Stimulated activated CD4-positive, alpha-beta T cell treated with anti-CD3 and anti-CD28 coated beads, Interleukin-12 subunit alpha, Interleukin-12 subunit beta, amount 100 ng/mL, for 48 hours (primary cell): ENCODE measurements at regions not wholly inside any gene's neighbourhood (a gene's known extent, or its start where the extent isn't known, plus 50 kb on each side); places are given as distances from the start of the nearest gene placed in this dataset.
"Not testable (repeated sequence)": the region's sequence is repeated elsewhere in the genome, so short reads cannot be mapped to it uniquely, and the experiment has no call there.

ENCODE experiments used
- DNase-seq, 3 donors: peaks; one replicate each; pipeline ENCODE4 v3.0.0-alpha.2; 2020; ENCODE audit warnings: low read depth in 2 of 3, low spot score in 1 of 3

DNA sequence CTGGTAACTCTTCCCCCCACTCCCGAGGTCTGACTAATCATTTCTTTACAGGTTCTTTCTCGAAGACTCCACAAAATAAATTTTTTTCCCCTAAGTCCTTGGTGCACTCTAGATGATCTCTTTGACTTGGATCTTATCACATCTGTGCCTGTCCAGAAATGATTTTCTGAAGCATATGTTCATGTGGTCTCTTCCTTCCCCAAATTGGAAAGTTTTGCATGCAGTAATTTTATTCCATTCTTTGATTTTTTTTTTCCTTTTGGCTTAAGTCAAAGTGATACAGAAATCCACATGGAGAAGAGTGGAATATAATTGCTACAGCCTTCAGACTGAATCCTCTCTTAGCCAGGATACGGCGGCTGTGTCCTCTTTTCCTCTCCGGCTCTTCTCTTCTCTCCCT is 213.3 kb downstream of the BMP4 start:
- no peak for DNase-seq

DNA sequence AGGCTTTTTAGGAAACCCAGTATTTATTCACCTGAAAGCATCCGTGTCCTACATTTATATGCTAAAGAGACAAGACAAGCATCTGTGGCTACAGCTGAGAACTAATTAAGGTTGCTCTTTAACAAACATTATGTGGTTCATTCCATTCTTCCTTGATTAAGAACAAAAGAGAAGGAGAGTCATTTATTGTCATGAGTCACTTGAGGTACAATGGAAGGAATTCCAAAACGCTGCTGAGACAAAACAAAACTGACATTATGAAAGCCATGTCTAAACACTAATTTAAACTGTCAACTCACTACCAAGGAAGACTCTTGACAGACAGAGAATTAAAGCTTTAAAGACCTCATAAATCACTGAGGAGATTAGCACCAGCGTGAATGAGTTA is 214.4 kb downstream of the BMP4 start:
- DNase-seq, result no peak

DNA sequence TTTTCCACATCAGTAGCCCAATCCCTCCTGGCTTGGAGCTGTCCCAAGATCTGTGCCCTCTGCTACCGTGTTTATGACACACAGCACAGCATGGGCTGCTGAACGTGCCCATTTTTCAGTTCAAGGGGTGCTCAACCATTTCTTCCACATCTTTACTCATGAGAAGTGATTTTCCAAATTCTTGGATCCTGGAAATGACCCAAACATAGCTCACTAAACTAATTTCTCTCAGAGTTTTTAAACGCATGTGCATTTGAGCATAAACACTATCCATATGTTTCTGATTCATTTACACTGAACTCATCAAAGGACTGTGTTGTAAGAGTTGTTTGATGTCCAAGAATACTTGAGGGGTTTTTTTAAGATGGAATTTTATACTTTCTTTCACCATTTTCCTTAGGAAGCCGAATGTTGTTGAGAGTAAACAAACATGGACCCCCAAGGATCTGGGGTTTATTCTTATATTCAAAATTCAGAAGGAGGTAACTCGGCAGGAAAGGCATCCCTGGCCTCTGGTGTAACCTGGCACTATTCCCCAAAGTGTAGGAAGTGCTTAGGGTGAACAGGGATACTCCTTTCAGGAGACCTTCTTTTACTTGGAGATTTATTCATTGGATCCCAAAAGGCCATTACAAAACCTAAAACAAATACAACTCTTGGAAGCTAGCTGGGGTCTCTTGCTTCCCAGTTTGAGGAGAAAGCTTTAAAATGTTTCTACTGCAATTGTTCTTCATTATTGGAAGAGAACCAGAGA is 215.0 kb downstream of the BMP4 start:
- no peak for DNase-seq

DNA sequence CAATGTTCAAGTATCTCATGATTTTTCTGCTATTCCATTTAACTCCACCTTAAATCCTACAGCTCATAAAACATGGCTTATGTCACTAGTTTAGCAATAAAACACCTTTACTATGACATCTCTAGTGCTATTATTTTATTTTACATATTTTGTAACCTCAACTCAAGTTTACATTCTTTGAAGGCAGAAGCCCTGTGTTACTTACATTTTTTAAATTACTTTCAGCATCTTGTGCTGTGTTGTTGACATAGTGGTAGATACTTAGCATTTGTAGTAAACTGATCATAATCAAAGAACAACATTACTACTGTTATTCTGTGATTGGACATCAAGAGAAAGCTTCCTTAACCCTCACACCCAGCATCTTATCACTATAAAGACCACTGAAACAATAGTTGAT is 216.1 kb downstream of the BMP4 start:
- DNase-seq, result no peak

DNA sequence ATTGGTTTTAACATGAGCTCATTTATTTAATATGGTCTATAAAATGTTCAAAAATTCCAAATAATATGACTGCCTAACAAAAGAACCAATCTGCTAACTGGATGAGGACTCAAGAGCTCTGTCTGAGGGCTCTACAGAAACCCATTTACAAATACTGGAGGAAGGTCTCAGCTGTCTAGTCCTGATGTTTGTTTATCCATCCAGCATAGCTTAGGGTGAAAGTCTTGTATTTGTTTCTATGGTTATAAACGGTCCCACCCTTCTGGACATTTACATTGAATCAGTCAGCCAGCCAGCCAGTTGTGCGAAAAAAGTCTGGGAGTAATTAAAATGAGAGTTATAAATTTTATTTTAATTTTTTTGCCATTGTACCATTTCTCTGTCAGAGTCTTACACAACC is 220.7 kb downstream of the BMP4 start:
- no peak for DNase-seq

DNA sequence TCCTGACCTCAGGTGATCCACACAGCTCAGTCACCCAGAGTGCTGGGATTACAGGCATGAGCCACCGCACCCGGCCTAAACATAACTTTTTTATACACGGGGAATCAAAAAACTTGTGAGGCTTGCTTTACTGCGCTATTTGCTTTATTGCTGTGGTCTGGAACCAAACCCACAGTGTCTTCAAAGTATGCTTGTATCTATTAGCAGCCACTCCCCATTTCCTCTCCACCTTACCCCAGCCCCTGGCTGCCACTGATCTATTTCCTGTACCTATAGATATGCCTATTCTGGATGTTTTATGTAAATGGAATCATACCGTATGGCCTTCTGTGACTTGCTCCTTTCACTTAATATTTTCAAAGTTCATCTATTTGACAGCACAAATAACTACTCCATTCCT is 233.4 kb downstream of the BMP4 start:
- no peak for DNase-seq

DNA sequence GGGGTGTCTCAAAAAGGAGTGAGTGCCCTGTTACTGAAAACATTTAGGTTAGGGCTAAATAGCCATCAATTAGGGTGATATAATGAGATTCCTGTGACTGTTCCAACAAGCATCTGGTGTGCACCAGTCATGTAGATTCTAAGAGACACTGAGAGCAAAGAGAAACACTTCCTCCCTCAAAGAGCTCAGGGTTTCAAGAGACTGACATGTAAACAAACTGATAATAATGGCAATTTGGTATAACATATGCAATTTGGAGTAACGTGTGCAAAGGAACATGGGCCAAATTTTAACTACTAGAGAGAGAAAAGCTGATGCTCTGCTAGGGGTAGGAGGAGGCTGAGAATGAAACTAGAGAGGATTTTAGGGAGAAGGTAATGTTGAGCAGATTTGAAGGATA is 237.1 kb downstream of the BMP4 start:
- no peak for DNase-seq

DNA sequence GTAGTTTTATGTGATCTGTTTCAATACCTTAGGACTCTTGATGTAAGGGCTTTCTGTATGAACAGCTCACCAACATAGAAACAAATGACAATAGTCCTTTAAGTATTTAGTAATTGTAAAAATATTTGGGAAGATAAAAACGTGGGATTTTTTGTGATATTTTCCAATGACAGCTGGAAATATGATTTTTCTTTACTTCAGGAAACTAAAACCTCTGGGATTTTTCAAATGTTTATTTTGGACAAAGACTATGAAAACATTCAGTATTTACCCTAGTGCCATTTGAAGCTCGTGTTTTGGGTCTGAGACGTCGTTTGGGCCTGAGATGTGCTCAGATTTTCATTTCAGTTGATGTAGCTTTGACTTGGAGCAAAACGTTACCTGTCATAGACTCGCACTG is 240.0 kb downstream of the BMP4 start:
- DNase-seq, result no peak

DNA sequence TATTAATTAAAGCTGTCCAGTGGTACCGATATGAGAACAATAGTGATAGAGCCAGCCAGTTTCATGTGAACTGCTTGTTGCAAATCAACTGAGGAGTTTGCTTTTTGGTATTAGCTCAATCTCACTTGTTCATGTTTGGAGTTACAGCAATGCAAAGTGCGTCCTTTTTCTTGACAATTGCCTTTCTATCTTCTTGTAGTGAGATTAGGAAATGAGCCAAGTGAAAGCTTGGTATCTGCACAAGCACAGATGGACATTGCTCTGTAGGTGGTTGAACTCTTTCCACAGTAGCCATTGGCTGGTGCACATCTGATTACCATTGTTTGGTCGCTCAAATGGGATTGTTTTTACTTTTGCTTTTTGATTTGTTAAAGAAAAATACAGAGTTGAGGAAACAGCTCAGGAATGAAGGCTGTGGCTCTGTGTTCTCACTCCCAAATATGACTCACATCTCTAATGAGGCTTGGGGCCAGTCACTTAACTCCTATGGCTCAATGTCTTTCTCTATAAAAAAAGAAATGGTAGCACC is 241.4 kb downstream of the BMP4 start:
- no peak for DNase-seq

DNA sequence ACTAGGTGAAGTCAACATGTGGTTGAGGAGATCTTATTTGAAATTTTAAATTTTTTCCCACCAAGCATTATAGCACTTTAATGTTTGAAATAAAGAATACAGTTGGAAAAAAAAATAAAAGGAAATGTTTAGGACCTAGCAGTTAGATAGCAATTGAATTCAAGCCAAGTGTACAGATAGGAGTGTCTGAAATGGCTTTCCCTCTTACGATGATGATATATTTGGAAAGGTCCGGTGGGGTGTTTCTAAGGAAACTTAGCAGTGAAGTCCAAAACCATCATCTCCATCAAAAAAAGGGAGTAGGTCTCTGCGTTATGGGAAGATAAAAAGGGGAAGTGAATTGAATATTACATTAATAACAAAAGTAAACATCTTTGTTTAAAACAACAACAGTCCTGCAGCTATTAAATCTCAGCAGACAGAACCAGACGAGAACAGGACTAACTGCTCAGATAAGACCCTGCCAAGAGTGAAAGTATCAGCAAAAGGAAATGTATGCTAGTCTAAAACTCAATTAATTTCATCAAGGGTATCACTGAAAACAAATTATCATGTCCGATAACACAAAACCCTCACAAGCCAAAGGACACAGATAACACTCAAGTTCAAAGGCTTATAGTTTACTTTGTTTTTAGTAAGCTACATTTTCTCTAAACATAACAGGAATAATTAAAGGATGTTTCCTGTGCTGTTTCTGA is 242.0 kb downstream of the BMP4 start:
- no peak for DNase-seq

DNA sequence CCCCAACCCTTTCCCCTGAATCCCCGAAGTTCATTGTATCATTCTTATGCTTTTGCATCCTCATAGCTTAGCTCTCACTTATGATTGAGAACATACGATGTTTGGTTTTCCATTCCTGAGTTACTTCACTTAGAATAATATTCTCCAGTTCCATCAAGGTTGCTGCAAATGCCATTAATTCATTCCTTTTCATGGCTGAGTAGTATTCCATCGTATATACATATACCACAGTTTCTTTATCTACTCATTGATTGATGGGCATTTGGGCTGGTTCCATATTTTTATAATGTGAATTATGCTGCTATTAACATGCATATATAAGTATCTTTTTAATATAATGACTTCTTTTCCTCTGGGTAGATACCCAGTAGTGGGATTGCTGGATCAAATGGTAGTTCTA is 243.7 kb downstream of the BMP4 start:
- DNase-seq, result not testable (repeated sequence)

DNA sequence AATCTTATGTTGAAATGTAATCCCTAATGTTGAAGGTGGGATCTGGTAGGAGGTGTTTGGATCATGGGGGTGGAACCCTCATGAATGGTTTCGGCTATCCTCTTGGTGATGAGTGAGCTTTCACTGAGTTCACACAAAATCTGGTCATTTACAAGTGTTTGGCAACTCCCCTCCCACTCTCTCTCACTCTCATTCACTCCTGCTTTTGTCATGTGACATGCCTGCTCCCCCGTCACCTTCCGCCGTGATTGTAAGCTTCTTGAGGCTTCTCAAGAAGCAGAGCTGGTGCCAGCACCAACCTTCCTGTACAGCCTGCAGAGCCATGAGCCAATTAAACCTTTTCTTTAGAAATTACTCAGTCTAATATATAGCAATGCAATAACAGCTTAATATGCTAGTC is 245.4 kb downstream of the BMP4 start:
- DNase-seq, result no peak

DNA sequence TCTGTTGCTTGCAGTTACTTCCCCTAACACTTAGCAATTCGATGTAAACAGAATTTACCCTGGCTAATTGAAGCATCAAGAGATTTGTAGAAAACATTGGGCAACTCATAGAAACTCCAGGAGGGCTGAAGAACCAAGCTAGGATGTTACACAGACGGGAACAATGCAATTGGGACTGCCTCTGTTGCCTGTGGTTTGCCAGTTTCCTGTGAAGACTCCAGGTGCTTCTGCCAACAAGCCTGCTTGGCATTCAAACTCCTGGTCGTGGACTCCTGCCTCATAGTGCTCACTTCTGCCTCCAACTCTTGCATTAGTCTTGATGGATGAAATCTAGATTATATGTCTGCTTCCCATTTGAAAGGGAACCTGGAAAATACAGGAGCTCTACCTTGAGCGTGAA is 246.0 kb downstream of the BMP4 start:
- DNase-seq, result no peak

DNA sequence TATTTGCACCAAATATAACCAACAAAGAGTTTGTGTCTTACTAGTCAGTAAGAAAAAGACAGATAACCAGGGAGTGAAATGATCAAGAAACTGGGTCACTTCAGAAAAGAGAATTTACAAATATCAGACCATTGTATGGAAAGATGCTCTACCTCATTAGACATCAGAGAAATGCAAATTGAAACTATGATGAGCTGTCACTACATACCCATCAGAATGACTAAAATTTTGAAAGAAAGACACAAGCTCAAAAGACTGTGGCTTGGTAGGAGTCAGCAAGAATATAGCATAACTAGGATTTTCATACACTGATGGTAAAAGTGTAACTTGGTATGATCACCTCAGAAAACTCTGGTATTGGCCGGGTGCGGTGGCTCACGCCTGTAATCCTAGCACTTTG is 247.2 kb downstream of the BMP4 start:
- DNase-seq, result no peak

DNA sequence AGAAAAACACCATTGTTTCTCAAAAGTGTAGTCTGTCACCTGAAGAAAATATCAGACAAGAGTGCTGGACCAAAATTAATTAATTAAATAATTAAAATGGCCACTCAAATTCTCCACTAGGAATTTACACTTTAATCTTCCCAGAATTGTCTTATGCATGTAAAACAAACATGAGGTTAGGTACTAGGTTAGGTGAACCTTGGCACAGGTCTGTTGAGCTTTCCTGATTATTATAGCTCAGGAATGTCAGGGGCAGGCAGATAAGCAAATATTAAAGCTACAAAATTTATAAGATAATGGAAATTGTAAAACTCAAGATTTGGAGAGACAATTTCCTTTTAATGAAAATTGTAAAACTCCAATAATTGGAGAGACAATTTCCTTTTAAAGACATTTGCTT is 253.2 kb downstream of the BMP4 start:
- DNase-seq, result no peak

DNA sequence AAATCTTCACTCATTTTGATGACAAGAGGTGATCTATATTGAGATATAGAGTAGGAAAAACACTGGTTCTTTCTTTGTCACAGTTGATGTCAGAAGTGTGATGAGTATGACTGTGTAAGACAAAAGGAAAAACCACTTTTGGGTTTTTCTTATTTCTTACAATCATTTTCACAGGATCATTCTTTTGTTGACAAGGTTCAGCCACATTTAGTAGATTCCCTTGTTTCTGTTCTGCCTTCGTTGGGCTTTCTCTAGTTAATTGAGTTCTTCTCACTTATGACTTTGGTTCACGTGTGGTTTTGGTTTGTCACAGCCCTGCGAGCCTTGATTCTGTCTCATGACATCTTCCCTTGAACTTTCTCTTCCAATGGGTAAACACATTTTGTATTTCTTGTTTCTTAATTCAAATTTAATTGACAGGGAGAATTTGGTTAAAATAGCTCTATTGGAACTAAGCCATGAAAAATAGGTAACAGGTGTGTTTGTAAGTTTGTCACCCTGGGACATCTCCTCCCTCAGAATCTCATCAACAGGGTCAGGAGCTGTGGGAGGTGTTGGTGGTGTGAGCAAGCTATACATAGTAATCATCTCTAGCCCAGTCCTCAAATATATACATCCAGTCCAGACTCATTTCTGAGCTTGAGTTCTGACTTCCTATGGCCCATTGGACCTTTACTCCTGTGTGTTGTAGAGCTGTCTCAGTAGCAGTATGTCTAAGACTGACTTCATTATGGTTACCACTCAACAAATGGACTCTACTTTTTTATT is 255.3 kb downstream of the BMP4 start:
- no peak for DNase-seq

DNA sequence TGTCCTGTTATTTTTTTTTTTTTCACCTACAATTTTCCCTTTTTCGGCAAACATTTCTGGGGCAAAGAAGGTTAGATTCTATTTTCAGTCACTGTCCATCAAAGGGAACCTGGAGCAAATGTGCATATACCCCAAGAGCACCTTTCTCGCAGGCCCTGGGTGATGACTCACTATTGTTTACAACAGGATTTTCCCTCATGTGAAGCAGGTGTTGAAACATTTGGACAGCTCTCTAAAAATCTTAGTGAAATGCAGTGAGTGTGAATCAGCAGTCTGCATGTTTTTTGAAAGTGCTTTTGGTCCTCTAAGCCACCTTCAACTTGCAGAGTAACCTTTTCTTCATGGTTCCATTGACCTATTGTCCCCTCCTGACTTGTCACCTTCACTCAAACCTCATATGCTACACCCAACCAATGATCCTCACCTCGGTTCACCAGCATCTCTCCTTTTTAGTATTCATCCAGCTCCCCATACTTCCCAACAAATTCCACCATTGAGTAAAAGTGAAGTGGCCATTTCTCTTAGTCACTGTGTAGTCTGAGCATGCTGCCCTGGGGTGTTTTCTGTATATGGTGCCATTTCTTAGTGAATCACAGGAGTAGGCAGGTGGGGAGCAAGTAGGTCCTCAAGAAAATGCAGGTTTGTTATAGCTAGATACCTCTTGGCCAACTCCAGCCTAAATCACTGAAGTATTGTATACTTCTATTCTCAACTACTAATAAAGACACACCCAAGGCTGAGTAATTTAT is 260.2 kb downstream of the BMP4 start:
- no peak for DNase-seq

DNA sequence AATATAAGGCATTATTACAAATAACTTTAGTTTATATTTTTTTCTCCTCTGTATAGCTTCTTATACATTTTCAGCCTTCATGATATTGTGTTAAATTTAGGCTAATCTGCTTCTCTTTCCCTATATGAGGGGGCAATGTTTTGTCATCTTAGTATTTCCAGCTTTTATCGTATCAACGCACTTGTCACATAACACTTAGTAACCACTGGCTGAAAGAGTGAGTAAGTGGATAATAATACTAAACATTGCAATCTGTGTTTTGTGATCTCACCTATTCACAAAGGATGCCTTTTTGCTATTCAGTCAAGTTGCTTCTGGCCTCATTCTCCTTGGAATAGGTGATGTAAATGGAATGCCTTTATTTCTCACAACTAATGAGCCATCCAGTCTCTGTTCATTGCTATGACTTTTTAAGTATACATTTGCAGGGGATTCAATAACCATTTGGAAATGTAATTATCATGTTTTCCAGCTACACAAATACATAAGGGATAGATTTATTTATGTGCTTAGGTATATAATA is 260.9 kb downstream of the BMP4 start:
- DNase-seq, result no peak

DNA sequence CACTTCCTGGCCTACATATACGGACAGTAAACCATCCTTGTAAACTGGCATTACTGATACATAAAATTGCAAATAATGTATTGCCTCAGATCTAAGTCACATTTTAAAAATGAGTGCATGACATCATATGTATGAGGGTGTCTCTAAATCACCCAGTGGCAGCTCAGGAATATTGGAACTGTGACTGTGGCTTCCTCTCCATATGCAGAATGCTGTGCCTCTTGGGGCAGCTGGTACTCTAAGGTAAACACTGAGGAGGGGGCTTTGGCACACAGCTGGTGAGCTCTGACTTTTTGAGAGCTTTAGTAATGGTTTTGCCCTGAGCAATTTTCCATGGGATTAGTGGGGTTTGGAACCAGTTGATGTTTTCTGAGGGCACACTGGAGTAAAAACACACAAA is 263.7 kb downstream of the BMP4 start:
- no peak for DNase-seq

DNA sequence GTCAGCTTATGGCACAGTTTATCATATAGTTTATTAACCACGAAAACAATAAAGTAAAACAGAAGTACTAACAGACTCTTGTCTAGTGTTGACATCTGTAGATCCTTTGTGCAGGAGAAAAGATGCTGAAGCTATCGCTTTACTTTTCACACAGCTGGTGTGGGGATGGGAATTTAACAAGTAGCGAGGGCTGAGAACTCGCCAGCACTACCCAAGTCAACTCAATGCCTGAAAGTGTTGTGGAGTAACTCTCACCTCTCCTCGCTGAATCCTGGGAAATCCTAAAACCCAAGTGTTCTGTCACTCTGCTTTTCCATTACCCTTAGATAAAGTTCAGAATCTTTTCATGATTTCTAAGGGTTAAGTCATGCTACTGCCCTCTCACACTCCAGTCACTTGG is 264.2 kb downstream of the BMP4 start:
- DNase-seq, result no peak

DNA sequence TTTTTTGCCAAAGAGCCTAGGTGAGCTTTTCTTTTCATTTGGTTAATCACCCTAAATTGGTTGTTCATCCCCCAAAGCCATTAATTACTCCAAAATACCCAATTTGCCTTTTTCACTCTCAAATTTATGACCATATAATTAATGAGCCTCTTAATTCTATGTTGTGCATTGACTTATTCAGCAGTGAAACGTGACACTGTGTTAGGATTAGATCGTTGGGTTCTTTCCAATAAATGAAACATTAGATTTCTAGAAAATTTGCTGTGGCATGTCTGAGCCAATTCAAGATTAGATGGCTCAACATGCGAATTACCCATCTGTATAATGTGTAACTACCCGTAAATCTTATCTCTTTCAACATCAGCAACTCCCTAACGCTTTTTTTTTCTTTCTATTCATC is 273.4 kb downstream of the BMP4 start:
- DNase-seq, result no peak
